Ishikawa (cell line): ENCODE measurements at regions not wholly inside any gene's neighbourhood (a gene's known extent, or its start where the extent isn't known, plus 50 kb on each side); places are given as distances from the start of the nearest gene placed in this dataset.

Source experiments
- CEBPB ChIP-seq: IDR thresholded peaks from 2 replicates; pipeline ENCODE4 v1.6.1; 2012
- CREB1 ChIP-seq: IDR thresholded peaks from 2 replicates; pipeline ENCODE4 v1.6.1; 2012; ENCODE audit warnings: low read depth
- EGR1 ChIP-seq: IDR thresholded peaks from 2 replicates; pipeline ENCODE4 v1.6.1; 2012
- EP300 ChIP-seq: IDR thresholded peaks from 2 replicates; pipeline ENCODE4 v1.6.1; 2012; ENCODE audit warnings: borderline replicate concordance
- FOXM1 ChIP-seq: IDR thresholded peaks from 2 replicates; pipeline ENCODE4 v1.6.1; 2012; ENCODE audit warnings: low read depth, borderline replicate concordance
- MAX ChIP-seq: IDR thresholded peaks from 2 replicates; pipeline ENCODE4 v1.6.1; 2012
- NFIC ChIP-seq: IDR thresholded peaks from 2 replicates; pipeline ENCODE4 v1.6.1; 2012
- RAD21 ChIP-seq: IDR thresholded peaks from 2 replicates; pipeline ENCODE4 v1.6.1; 2012; ENCODE audit warnings: low read depth
- REST ChIP-seq: IDR thresholded peaks from 2 replicates; pipeline ENCODE4 v1.6.1; 2012; ENCODE audit warnings: low read depth, mild to moderate bottlenecking
- TAF1 ChIP-seq: IDR thresholded peaks from 2 replicates; pipeline ENCODE4 v1.6.1; 2012; ENCODE audit warnings: low read depth, mild to moderate bottlenecking
- TCF12 ChIP-seq: IDR thresholded peaks from 2 replicates; pipeline ENCODE4 v1.6.1; 2012; ENCODE audit warnings: low read depth
- TEAD4 ChIP-seq: IDR thresholded peaks from 2 replicates; pipeline ENCODE4 v1.6.1; 2012
- USF1 ChIP-seq: IDR thresholded peaks from 2 replicates; pipeline ENCODE4 v1.6.1; 2012
- YY1 ChIP-seq: IDR thresholded peaks from 2 replicates; pipeline ENCODE4 v1.6.1; 2012; ENCODE audit warnings: low read depth
- ZBTB7A ChIP-seq: IDR thresholded peaks from 2 replicates; pipeline ENCODE4 v1.6.1; 2012; ENCODE audit warnings: low read depth

- TF ChIP-seq YY1: no peak
- TF ChIP-seq TEAD4: no peak
- TF ChIP-seq CEBPB: no peak
- TF ChIP-seq USF1: no peak
Observed at GRCh38 chr12:124622331-124622730, 54.9 kb upstream of the NCOR2 start.

- TF ChIP-seq EP300: no peak
- no peak for TF ChIP-seq RAD21
- no peak; the same call in 1 of the 2 replicates for TF ChIP-seq ZBTB7A
- 0 out of 2 replicates have a peak, but pooled peaks have one; percentile 46 for TF ChIP-seq TCF12
- no peak; the same call in 1 of the 2 replicates for TF ChIP-seq NFIC
- TF ChIP-seq CEBPB: no peak
- peak; percentile 75 for TF ChIP-seq TEAD4
Observed at GRCh38 chr12:124621296-124621660, 53.9 kb upstream of the NCOR2 start.

- TF ChIP-seq CREB1 (no peak), CEBPB (no peak), TEAD4 (no peak), EP300 (no peak), RAD21 (no peak), MAX (no peak), TCF12 (no peak), EGR1 (no peak), YY1 (no peak), ZBTB7A (no peak), TAF1 (no peak), USF1 (no peak), REST (no peak), NFIC (no peak), FOXM1 (no peak)
Observed at GRCh38 chr12:124620606-124621295, 53.3 kb upstream of the NCOR2 start.

GRCh38 chr12:124618291-124618902 lies 51.0 kb upstream of the NCOR2 start:
- TF ChIP-seq RAD21 (no peak), YY1 (no peak), TCF12 (no peak), TAF1 (no peak), EGR1 (no peak), NFIC (no peak), EP300 (no peak), REST (no peak), CEBPB (no peak), MAX (no peak), USF1 (no peak), ZBTB7A (no peak)

GRCh38 chr12:124617615-124618014 lies 50.2 kb upstream of the NCOR2 start:
- TF ChIP-seq FOXM1 (no peak), MAX (no peak), REST (no peak), EP300 (no peak)
